Left lung (tissue), 4 donors: ENCODE measurements at regions not wholly inside any gene's neighbourhood (a gene's known extent, or its start where the extent isn't known, plus 50 kb on each side); places are given as distances from the start of the nearest gene placed in this dataset.

Source experiments
- ATAC-seq: fragments of 200-7000 bp; cut with Tn5 transposase; one replicate; pipeline ENCODE4 v1.9.1; 2020; ENCODE audit warnings: moderate library complexity
- DNase-seq, 4 donors: peaks; one replicate each; pipeline ENCODE4 v3.0.0-alpha.2; 2013 to 2020
- H3K27ac ChIP-seq, 2 donors: fragments of 200-600 bp; sonication (generic) in 1 of 2; one replicate each; pipeline versions ENCODE4 v1.5.0 to v1.8.0; 2020 to 2021
- H3K27me3 ChIP-seq, 2 donors: fragments of 200-600 bp; sonication (generic) in 1 of 2; one replicate each; pipeline versions ENCODE4 v1.5.0 to v1.8.0; 2020 to 2021
- H3K36me3 ChIP-seq, 2 donors: fragments of 200-600 bp; sonication (generic) in 1 of 2; one replicate each; pipeline versions ENCODE4 v1.5.0 to v1.8.0; 2020 to 2021
- H3K4me1 ChIP-seq, 2 donors: fragments of 200-600 bp; one replicate each; pipeline ENCODE4 v1.8.0; 2021
- H3K4me3 ChIP-seq, 2 donors: fragments of 200-600 bp; sonication (generic) in 1 of 2; one replicate each; pipeline versions ENCODE4 v1.5.0 to v1.8.0; 2020 to 2021; ENCODE audit warnings: mild to moderate bottlenecking in 1 of 2
- H3K9me3 ChIP-seq, 2 donors: fragments of 200-600 bp; sonication (generic) in 1 of 2; one replicate each; pipeline versions ENCODE4 v1.5.0 to v1.8.0; 2020 to 2021
- CTCF ChIP-seq, 2 donors: fragments of 200-600 bp; sonication (generic) in 1 of 2; IDR thresholded peaks; one replicate each; pipeline versions ENCODE4 v1.5.0 to v1.8.0; 2021; ENCODE audit warnings: antibody characterized with exemption in 2 of 2
- intact Hi-C, 2 donors: fragments of 100-400 bp; cut with DNase I; formaldehyde crosslinking; loops; one replicate each; pipeline versions ENCODE4 v1.11.2 to v1.14.2; 2022
- donor health status: DM: no; HTN: yes; CAD: no.
- donor health status: DM: no; HTN: no; CAD: no.

GRCh38 chr4:1517592-1518411 is 111.6 kb upstream of the NKX1-1 start:
- no peak overlapping the region for H3K4me3 ChIP-seq
- no peak for ATAC-seq
- no peaks in the 10 kb centered on the region for H3K9me3 ChIP-seq
- H3K27ac ChIP-seq, result no peak overlapping the region
- intact Hi-C loops, result no loop called here
- TF ChIP-seq CTCF (IDR thresholded peaks at IDR 0.05), result no peak
- H3K27me3 ChIP-seq, result peaks cover 19 to 81% of the 10 kb centered on the region in 2 donors
- no peaks in the 10 kb centered on the region for H3K36me3 ChIP-seq
- H3K4me1 ChIP-seq, result peaks cover 0 to 9% of the 10 kb centered on the region in 2 donors
- peak in 1 of 4 donors; percentile 68 for DNase-seq

DNA sequence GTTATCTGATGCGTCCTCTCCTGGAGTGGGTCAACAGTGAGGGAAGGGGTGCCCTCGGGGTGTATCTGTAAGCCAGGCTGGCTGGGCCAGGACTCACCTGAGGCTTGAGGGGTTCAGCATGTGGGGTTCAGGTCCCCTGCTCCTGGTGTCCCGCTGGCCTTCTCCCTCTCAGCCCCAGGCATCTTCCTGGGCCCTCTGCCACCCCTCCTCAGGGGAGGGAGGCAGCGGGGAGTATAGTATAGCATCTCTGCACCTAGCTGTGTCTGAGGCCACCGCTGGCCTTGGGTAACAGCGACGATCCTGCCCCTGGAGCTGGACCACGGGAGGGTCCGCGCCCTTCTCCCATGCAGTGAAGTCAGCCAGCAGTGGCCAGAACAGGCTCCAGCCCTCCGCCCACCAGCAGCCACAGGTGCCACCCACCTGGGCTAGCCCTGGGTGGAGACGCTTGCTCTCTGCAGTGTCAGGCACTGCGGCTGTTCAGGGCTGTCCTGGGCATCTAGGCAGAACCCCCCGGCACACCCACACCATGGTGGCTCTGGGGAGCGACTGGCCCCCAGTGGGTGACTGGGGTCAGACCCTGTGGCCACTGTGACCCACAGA is 110.7 kb upstream of the NKX1-1 start:
- intact Hi-C loops, result no loop called here
- no peak for ATAC-seq
- H3K4me1 ChIP-seq, result peaks cover 0 to 9% of the 10 kb centered on the region in 2 donors
- H3K9me3 ChIP-seq, result no peaks in the 10 kb centered on the region
- H3K27me3 ChIP-seq, result peaks cover 23 to 81% of the 10 kb centered on the region in 2 donors
- H3K4me3 ChIP-seq, result no peak overlapping the region
- no peak for TF ChIP-seq CTCF (IDR thresholded peaks at IDR 0.05)
- no peaks in the 10 kb centered on the region for H3K36me3 ChIP-seq
- H3K27ac ChIP-seq, result no peak overlapping the region
- peak in 1 of 4 donors; percentile 68 for DNase-seq

GRCh38 chr4:1516261-1516660 is 110.0 kb upstream of the NKX1-1 start:
- no peak for ATAC-seq
- TF ChIP-seq CTCF (IDR thresholded peaks at IDR 0.05), result no peak
- intact Hi-C loops, result no loop called here

DNA sequence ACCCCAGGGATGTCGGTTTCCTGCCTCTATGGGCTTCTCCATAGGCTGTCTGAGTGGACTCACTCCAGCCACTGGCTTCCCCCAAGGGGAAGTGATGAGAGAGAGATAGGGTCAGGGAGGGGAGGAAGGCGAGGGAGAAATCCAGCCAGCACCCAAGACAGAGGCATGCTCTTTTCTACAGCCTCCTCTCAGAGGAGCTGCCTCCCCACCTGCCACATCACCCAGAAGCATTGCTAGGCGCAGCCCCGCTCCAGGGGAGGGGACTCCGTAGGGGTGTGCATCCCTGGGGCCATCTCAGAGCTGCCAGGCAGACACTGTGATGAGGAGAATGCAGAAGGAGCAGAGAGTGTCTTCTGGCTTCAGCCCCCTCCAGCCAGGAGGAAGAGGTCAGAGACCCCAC is 109.5 kb upstream of the NKX1-1 start:
- Histone ChIP-seq H3K27me3 (peaks cover 14 to 77% of the 10 kb centered on the region in 2 donors), H3K27ac (no peak overlapping the region), H3K36me3 (no peaks in the 10 kb centered on the region), H3K4me1 (peaks cover 0 to 6% of the 10 kb centered on the region in 2 donors), H3K9me3 (no peaks in the 10 kb centered on the region), H3K4me3 (no peak overlapping the region)
- peak in 1 of 4 donors; percentile 49 for DNase-seq
- intact Hi-C loops, result no loop called here
- no peak for TF ChIP-seq CTCF (IDR thresholded peaks at IDR 0.05)
- no peak for ATAC-seq

More at GRCh38 chr4:1516261-1516660, 110.0 kb upstream of the NKX1-1 start:
- Histone ChIP-seq H3K4me3 (no peak overlapping the region), H3K4me1 (peaks cover 0 to 8% of the 10 kb centered on the region in 2 donors), H3K36me3 (no peaks in the 10 kb centered on the region), H3K27me3 (peaks cover 16 to 81% of the 10 kb centered on the region in 2 donors), H3K27ac (no peak overlapping the region), H3K9me3 (no peaks in the 10 kb centered on the region)
- peak in 1 of 4 donors; percentile 52 for DNase-seq

- Histone ChIP-seq H3K9me3 (no peaks in the 10 kb centered on the region), H3K4me1 (peaks cover 0 to 6% of the 10 kb centered on the region in 2 donors), H3K4me3 (no peak overlapping the region), H3K27me3 (peaks cover 14 to 74% of the 10 kb centered on the region in 2 donors), H3K27ac (no peak overlapping the region), H3K36me3 (no peaks in the 10 kb centered on the region)
- DNase-seq (no peak), ATAC-seq (no peak)
- intact Hi-C loops, result no loop called here
- no peak for TF ChIP-seq CTCF (IDR thresholded peaks at IDR 0.05)
Observed at GRCh38 chr4:1515156-1515555, 108.9 kb upstream of the NKX1-1 start.
